Liver (tissue), 3 donors: ENCODE measurements at regions not wholly inside any gene's neighbourhood (a gene's known extent, or its start where the extent isn't known, plus 50 kb on each side); places are given as distances from the start of the nearest gene placed in this dataset.

Experiments
- RAD21 ChIP-seq, 2 donors: IDR thresholded peaks; 2 replicates each; pipeline ENCODE4 v1.6.1; 2016; ENCODE audit warnings: antibody characterized with exemption in 2 of 2, mild to moderate bottlenecking in 2 of 2
- YY1 ChIP-seq: IDR thresholded peaks from 2 replicates; pipeline ENCODE4 v1.6.1; 2016; ENCODE audit warnings: antibody characterized with exemption, mild to moderate bottlenecking
- TF ChIP-seq, protein P1 (sequence below): IDR thresholded peaks from 2 replicates; pipeline ENCODE4 v1.6.1; 2016; ENCODE audit warnings: antibody characterized with exemption
- TF ChIP-seq, protein P2 (sequence below): fragments of 150-350 bp; IDR thresholded peaks from 2 replicates; pipeline ENCODE4 v1.5.1; 2017; ENCODE audit warnings: improper control_type of control experiment, low read depth, low read length; ENCODE audit not compliant: missing input control
- donor health status: healthy.
- donor health status: healthy.

DNA sequence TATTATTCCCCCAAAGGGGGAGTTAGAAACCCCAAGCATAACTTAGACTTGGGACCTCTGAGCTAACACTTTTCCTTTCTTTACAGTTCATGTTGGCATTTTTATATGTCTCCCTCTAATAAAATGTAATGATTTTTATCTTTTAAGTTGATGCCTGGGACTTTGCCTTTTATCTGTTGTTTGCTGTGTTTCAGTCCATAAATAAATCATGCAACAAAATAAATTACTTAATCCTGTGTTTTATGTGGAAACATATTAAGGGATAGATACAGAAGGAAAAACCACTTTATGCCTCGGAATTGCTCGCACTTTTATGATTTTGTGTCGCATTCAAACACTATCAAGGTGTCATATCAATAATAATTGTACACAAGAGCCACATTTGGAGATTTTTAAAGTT, 93.7 kb upstream of the TBC1D5 start:
- TF ChIP-seq, protein P1, sequence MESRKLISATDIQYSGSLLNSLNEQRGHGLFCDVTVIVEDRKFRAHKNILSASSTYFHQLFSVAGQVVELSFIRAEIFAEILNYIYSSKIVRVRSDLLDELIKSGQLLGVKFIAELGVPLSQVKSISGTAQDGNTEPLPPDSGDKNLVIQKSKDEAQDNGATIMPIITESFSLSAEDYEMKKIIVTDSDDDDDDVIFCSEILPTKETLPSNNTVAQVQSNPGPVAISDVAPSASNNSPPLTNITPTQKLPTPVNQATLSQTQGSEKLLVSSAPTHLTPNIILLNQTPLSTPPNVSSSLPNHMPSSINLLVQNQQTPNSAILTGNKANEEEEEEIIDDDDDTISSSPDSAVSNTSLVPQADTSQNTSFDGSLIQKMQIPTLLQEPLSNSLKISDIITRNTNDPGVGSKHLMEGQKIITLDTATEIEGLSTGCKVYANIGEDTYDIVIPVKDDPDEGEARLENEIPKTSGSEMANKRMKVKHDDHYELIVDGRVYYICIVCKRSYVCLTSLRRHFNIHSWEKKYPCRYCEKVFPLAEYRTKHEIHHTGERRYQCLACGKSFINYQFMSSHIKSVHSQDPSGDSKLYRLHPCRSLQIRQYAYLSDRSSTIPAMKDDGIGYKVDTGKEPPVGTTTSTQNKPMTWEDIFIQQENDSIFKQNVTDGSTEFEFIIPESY, result no peak
- TF ChIP-seq, protein P2, sequence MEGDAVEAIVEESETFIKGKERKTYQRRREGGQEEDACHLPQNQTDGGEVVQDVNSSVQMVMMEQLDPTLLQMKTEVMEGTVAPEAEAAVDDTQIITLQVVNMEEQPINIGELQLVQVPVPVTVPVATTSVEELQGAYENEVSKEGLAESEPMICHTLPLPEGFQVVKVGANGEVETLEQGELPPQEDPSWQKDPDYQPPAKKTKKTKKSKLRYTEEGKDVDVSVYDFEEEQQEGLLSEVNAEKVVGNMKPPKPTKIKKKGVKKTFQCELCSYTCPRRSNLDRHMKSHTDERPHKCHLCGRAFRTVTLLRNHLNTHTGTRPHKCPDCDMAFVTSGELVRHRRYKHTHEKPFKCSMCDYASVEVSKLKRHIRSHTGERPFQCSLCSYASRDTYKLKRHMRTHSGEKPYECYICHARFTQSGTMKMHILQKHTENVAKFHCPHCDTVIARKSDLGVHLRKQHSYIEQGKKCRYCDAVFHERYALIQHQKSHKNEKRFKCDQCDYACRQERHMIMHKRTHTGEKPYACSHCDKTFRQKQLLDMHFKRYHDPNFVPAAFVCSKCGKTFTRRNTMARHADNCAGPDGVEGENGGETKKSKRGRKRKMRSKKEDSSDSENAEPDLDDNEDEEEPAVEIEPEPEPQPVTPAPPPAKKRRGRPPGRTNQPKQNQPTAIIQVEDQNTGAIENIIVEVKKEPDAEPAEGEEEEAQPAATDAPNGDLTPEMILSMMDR, result no peak
- no peak for TF ChIP-seq YY1
- no peak for TF ChIP-seq RAD21 (IDR thresholded peaks at IDR 0.05)
